IPS-18a (cell line): ENCODE measurements at regions not wholly inside any gene's neighbourhood (a gene's known extent, or its start where the extent isn't known, plus 50 kb on each side); places are given as distances from the start of the nearest gene placed in this dataset.

Experiments used
- H3K27ac ChIP-seq: one replicate; pipeline ENCODE4 v1.5.1; 2013; ENCODE audit warnings: low read length
- H3K27me3 ChIP-seq: one replicate; pipeline ENCODE4 v1.6.1; 2013; ENCODE audit warnings: mild to moderate bottlenecking, low read length; ENCODE audit not compliant: control insufficient read depth, insufficient read depth
- H3K36me3 ChIP-seq: one replicate; pipeline ENCODE4 v1.6.1; 2013; ENCODE audit warnings: low read depth, low read length; ENCODE audit not compliant: control insufficient read depth
- H3K4me1 ChIP-seq: one replicate; pipeline ENCODE4 v1.6.1; 2013; ENCODE audit warnings: low read depth, low read length; ENCODE audit not compliant: control insufficient read depth
- H3K4me3 ChIP-seq: one replicate; pipeline ENCODE4 v1.5.1; 2013; ENCODE audit warnings: low read length
- H3K9ac ChIP-seq: one replicate; pipeline ENCODE4 v1.6.1; 2013; ENCODE audit warnings: mild to moderate bottlenecking, low read length, moderate library complexity
- H3K9me3 ChIP-seq: one replicate; pipeline ENCODE4 v1.6.1; 2013; ENCODE audit warnings: low read depth, low read length; ENCODE audit not compliant: control insufficient read depth

DNA sequence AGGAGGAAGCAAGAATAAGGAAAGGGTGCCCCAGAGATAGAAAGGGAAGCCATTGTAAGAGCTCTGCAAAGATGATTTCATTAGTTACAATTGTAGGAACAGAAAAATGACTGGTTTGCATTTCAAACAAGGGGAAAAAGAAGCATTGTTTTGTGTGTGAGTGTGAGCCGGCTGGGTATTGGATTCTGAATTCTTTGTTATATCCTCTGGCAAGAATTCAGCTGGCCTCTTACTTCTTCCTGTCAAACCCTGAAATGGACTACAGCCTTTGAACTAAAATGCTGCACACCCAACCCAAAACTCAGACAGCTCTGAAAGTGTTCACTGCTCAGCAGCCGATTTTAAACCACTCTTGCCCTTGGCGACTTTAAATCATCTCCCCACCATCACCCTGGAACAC, 461.3 kb downstream of the PMP22 start:
- Histone ChIP-seq H3K4me3 (no peak overlapping the region), H3K27me3 (no peaks in the 10 kb centered on the region), H3K4me1 (no peaks in the 10 kb centered on the region), H3K27ac (no peak overlapping the region), H3K9ac (no peak overlapping the region), H3K9me3 (no peaks in the 10 kb centered on the region), H3K36me3 (no peaks in the 10 kb centered on the region)

GRCh38 chr17:14797801-14798200, 467.3 kb downstream of the PMP22 start:
- no peaks in the 10 kb centered on the region for H3K27me3 ChIP-seq
- H3K27ac ChIP-seq = no peak overlapping the region
- H3K4me1 ChIP-seq = no peaks in the 10 kb centered on the region
- H3K9me3 ChIP-seq = no peaks in the 10 kb centered on the region
- H3K9ac ChIP-seq = no peak overlapping the region
- H3K36me3 ChIP-seq = no peaks in the 10 kb centered on the region
- no peak overlapping the region for H3K4me3 ChIP-seq

DNA sequence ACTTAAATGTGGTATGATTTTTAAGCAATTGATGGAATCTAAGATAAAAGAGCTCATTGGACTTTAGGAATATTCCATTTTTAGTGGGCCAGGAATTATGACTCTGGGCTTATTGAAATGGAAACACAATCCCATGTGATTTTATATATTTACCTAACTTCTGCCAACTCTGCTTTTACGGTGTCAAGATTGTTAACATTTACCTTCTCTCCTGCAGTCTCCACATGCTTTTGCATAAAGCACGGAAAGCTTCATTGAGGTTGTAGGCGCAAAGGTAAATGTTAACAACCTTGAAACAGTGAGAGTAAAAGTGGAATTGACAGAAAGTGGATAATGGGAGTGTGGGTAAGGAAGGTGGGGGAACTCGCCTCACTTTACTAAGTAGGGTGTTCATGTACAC, 468.1 kb downstream of the PMP22 start:
- H3K9me3 ChIP-seq = no peaks in the 10 kb centered on the region
- no peak overlapping the region for H3K4me3 ChIP-seq
- no peak overlapping the region for H3K9ac ChIP-seq
- H3K36me3 ChIP-seq = no peaks in the 10 kb centered on the region
- no peak overlapping the region for H3K27ac ChIP-seq
- H3K4me1 ChIP-seq = no peaks in the 10 kb centered on the region
- H3K27me3 ChIP-seq = no peaks in the 10 kb centered on the region

DNA sequence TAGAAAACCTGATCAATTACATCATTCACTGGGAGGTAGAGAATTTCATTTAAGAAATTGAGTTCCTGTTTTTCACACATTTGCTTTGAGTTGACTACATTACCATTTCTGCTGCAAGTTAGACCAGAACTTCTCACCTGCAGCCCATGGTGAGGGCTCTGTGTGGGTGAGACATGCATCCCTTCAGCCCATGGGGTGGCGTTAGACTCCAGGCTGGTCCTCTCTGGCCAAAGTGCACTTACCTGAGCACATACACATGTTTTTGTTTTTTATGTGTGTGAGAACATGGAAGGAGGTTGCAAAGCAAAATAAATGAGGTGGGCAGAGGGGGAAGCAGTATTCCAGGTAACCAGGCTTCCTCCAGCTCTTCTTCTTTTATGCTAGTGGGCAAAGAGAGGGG, 470.2 kb downstream of the PMP22 start:
- H3K4me3 ChIP-seq = no peak overlapping the region
- H3K9me3 ChIP-seq = no peaks in the 10 kb centered on the region
- no peaks in the 10 kb centered on the region for H3K27me3 ChIP-seq
- H3K4me1 ChIP-seq = no peaks in the 10 kb centered on the region
- H3K27ac ChIP-seq = no peak overlapping the region
- H3K36me3 ChIP-seq = no peaks in the 10 kb centered on the region
- no peak overlapping the region for H3K9ac ChIP-seq

GRCh38 chr17:14793237-14793636, 471.9 kb downstream of the PMP22 start:
- Histone ChIP-seq H3K27me3 (no peaks in the 10 kb centered on the region), H3K9ac (no peak overlapping the region), H3K4me3 (no peak overlapping the region), H3K27ac (no peak overlapping the region), H3K4me1 (no peaks in the 10 kb centered on the region), H3K36me3 (no peaks in the 10 kb centered on the region), H3K9me3 (no peaks in the 10 kb centered on the region)

DNA sequence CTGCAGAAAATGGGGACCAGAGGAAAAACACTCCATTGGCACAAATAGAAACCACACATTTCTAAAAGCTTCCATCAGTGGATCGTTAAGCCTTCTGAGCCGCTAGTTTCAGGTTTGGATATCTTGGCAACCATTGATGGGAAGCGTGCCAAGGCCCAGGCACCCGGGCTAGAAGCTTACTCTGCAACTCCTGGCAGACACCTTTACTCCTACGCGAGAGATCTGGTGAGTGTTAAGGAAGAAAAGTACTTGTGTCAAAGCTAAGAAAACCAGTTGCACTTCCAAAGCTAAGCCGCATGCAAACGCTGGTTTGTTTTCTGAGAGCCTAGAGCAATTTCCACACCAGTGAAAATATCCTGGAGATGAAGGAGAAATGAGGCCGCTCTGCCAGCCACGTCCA, 472.4 kb downstream of the PMP22 start:
- Histone ChIP-seq H3K4me1 (no peaks in the 10 kb centered on the region), H3K36me3 (no peaks in the 10 kb centered on the region), H3K9me3 (no peaks in the 10 kb centered on the region), H3K27ac (no peak overlapping the region), H3K9ac (no peak overlapping the region), H3K4me3 (no peak overlapping the region), H3K27me3 (no peaks in the 10 kb centered on the region)

GRCh38 chr17:14791221-14791620, 473.9 kb downstream of the PMP22 start:
- no peak overlapping the region for H3K4me3 ChIP-seq
- no peaks in the 10 kb centered on the region for H3K27me3 ChIP-seq
- no peak overlapping the region for H3K9ac ChIP-seq
- H3K27ac ChIP-seq = no peak overlapping the region
- no peaks in the 10 kb centered on the region for H3K4me1 ChIP-seq
- H3K36me3 ChIP-seq = no peaks in the 10 kb centered on the region
- no peaks in the 10 kb centered on the region for H3K9me3 ChIP-seq

DNA sequence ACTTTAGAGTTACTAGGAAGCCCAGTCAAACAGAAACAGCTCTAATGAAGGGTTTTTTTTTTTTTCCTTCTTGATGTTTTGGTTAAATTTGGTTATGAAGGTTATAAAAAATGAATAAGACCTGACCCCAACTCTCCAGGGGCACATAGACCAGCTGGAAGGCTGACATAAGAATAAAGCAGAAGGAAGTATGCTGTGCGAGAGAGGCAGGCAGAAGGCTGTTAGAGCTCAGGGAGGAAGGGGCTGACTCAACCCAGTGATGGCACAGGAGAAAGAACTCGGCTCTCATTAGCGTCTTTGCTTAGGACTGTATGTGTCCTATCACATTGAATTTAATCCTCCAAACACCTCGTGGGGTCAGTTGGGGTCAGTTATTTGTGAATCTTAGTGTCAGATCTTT, 474.6 kb downstream of the PMP22 start:
- Histone ChIP-seq H3K9ac (no peak overlapping the region), H3K9me3 (no peaks in the 10 kb centered on the region), H3K4me3 (no peak overlapping the region), H3K4me1 (no peaks in the 10 kb centered on the region), H3K36me3 (no peaks in the 10 kb centered on the region), H3K27ac (no peak overlapping the region), H3K27me3 (no peaks in the 10 kb centered on the region)

- Histone ChIP-seq H3K27me3 (no peaks in the 10 kb centered on the region), H3K9me3 (peaks cover 4% of the 10 kb centered on the region), H3K4me1 (peaks cover 17% of the 10 kb centered on the region), H3K9ac (no peak overlapping the region), H3K27ac (no peak overlapping the region), H3K36me3 (no peaks in the 10 kb centered on the region), H3K4me3 (no peak overlapping the region)
These were observed 480.0 kb downstream of the PMP22 start for GRCh38 chr17:14784997-14785696.

DNA sequence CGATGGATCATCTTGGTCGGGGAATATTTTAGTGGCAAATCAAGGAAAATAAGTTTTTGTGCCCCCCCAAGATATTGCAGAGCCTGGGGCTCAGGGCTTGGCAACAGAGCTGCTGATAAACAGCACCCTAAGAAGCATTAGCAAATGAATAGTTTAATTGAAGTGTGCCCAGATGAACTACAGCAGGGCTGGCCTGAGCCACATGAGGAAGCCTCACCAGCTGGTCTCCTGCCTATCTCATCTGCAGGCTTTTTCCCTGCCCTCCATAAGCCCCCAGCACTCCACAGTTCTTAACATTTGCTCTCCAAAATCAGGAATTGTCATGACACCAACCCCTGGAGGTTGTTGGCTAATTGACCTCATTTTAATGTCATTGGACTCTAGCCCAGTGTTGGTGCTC, 480.2 kb downstream of the HS3ST3B1 start:
- Histone ChIP-seq H3K9me3 (peaks cover 4% of the 10 kb centered on the region), H3K9ac (no peak overlapping the region), H3K36me3 (no peaks in the 10 kb centered on the region), H3K27ac (no peak overlapping the region), H3K27me3 (no peaks in the 10 kb centered on the region), H3K4me1 (peaks cover 37% of the 10 kb centered on the region), H3K4me3 (no peak overlapping the region)

GRCh38 chr17:14780097-14780651, 479.3 kb downstream of the HS3ST3B1 start:
- H3K9me3 ChIP-seq = peaks cover 4% of the 10 kb centered on the region
- no peak overlapping the region for H3K9ac ChIP-seq
- H3K4me3 ChIP-seq = no peak overlapping the region
- H3K36me3 ChIP-seq = no peaks in the 10 kb centered on the region
- no peaks in the 10 kb centered on the region for H3K27me3 ChIP-seq
- H3K27ac ChIP-seq = no peak overlapping the region
- H3K4me1 ChIP-seq = peaks cover 41% of the 10 kb centered on the region

GRCh38 chr17:14779241-14779640, 478.4 kb downstream of the HS3ST3B1 start:
- H3K4me1 ChIP-seq = peaks cover 41% of the 10 kb centered on the region
- H3K36me3 ChIP-seq = no peaks in the 10 kb centered on the region
- H3K27ac ChIP-seq = no peak overlapping the region
- H3K9ac ChIP-seq = no peak overlapping the region
- H3K9me3 ChIP-seq = no peaks in the 10 kb centered on the region
- no peak overlapping the region for H3K4me3 ChIP-seq
- H3K27me3 ChIP-seq = no peaks in the 10 kb centered on the region
